Caco-2 (cell line): ENCODE measurements at regions not wholly inside any gene's neighbourhood (a gene's known extent, or its start where the extent isn't known, plus 50 kb on each side); places are given as distances from the start of the nearest gene placed in this dataset.
A peak's percentile ranks its signal among the peaks of the same experiment; 100 is the strongest.

Source experiments
- BruUV-seq: library from RNA; stranded (reverse); fragments of 400-500 nt; replicated peaks from 2 replicates; lab custom pipeline; 2021; lab: Mats Ljungman, UMichigan
- CTCF ChIA-PET: fragments of 300-600 bp; sonication (Branson Sonifier 250); formaldehyde crosslinking; loops from one replicate; lab custom pipeline; 2022; ENCODE audit warnings: antibody characterized with exemption; lab: Charles Lee
- POLR2A ChIA-PET: fragments of 300-600 bp; sonication (Branson Sonifier 250); formaldehyde crosslinking; loops from one replicate; lab custom pipeline; 2022; ENCODE audit warnings: antibody characterized with exemption; lab: Charles Lee
- DNase-seq, 2 experiments: peaks; one replicate each; pipeline versions ENCODE4 v3.0.0 to v3.0.0-alpha.2; 2020 to 2022
- H3K27me3 ChIP-seq: replicated peaks from 2 replicates; pipeline ENCODE4 v1.6.0; 2011; ENCODE audit warnings: low read length; ENCODE audit not compliant: control insufficient read depth, insufficient read depth
- H3K36me3 ChIP-seq: 2 replicates; pipeline ENCODE4 v1.5.1; 2011; ENCODE audit warnings: low read length; ENCODE audit not compliant: control insufficient read depth, insufficient read depth
- H3K4me1 ChIP-seq: fragments of 250-450 bp; sonication (Bioruptor Pico); 2 replicates; pipeline ENCODE4 v1.5.1; 2020; ENCODE audit warnings: mild to moderate bottlenecking
- H3K4me3 ChIP-seq: 2 replicates; pipeline ENCODE4 v1.5.1; 2011; ENCODE audit warnings: low read depth, mild to moderate bottlenecking, control low read depth, low read length
- H3K9me3 ChIP-seq: fragments of 250-450 bp; sonication (Bioruptor Pico); 2 replicates; pipeline ENCODE4 v1.5.1; 2020; ENCODE audit warnings: mild to moderate bottlenecking, moderate library complexity
- H3K27ac Mint-ChIP-seq: one replicate; pipeline ENCODE4 v1.8.0; 2022; ENCODE audit warnings: mixed read lengths; ENCODE audit not compliant: unreplicated experiment
- H3K27me3 Mint-ChIP-seq: one replicate; pipeline ENCODE4 v1.8.0; 2022; ENCODE audit warnings: mixed read lengths; ENCODE audit not compliant: insufficient read depth, unreplicated experiment
- H3K36me3 Mint-ChIP-seq: one replicate; pipeline ENCODE4 v1.8.0; 2022; ENCODE audit warnings: mild to moderate bottlenecking, mixed read lengths; ENCODE audit not compliant: insufficient read depth, unreplicated experiment
- H3K4me1 Mint-ChIP-seq: one replicate; pipeline ENCODE4 v1.8.0; 2022; ENCODE audit warnings: low read depth, mixed read lengths; ENCODE audit not compliant: unreplicated experiment
- H3K4me3 Mint-ChIP-seq: one replicate; pipeline ENCODE4 v1.8.0; 2022; ENCODE audit warnings: mild to moderate bottlenecking, moderate library complexity, mixed read lengths; ENCODE audit not compliant: unreplicated experiment
- H3K9me3 Mint-ChIP-seq: one replicate; pipeline ENCODE4 v1.8.0; 2022; ENCODE audit warnings: mixed read lengths; ENCODE audit not compliant: unreplicated experiment
- CTCF ChIP-seq, 2 experiments: fragments of 200-600 bp in 1 of 2; IDR thresholded peaks; 1 replicate in 1 of 2; 2 replicates in 1 of 2; pipeline versions ENCODE4 v1.5.1 to v1.8.0; 2011 to 2022; ENCODE audit warnings: antibody characterized with exemption in 1 of 2, control low read depth in 1 of 2, inconsistent platforms in 1 of 2, low read depth in 1 of 2, low read length in 1 of 2, mild to moderate bottlenecking in 1 of 2, moderate library complexity in 1 of 2; ENCODE audit not compliant: insufficient read depth in 1 of 2, severe bottlenecking in 1 of 2, unreplicated experiment in 1 of 2
- intact Hi-C: fragments of 100-400 bp; cut with micrococcal nuclease; formaldehyde crosslinking; loops from one replicate; pipeline ENCODE4 v1.10.0; 2022; ENCODE audit not compliant: unreplicated experiment

GRCh38 chr2:39503277-39503676 lies 66.2 kb upstream of the MAP4K3 start:
- H3K9me3 ChIP-seq, result no peaks in the 10 kb centered on the region
- no peak overlapping the region for H3K27ac Mint-ChIP-seq
- no peak for DNase-seq
- peaks cover 22% of the 10 kb centered on the region for H3K4me1 Mint-ChIP-seq
- no peaks in the 10 kb centered on the region for H3K9me3 Mint-ChIP-seq
- TF ChIP-seq CTCF (IDR thresholded peaks at IDR 0.05; ENCODE audit: insufficient read depth in 1 of 2, low read depth in 1 of 2, low read length in 1 of 2, severe bottlenecking in 1 of 2, unreplicated experiment in 1 of 2), result no peak
- ChIA-PET POLR2A (no interaction called here), CTCF (no interaction called here)
- no peak overlapping the region for H3K4me3 Mint-ChIP-seq
- no peak overlapping the region for H3K4me3 ChIP-seq
- BruUV-seq, result no TSS peak
- no peaks in the 10 kb centered on the region for H3K27me3 Mint-ChIP-seq
- intact Hi-C loops, result no loop called here
- H3K27me3 ChIP-seq, result no peaks in the 10 kb centered on the region
- peaks cover 35% of the 10 kb centered on the region for H3K4me1 ChIP-seq
- H3K36me3 Mint-ChIP-seq, result no peaks in the 10 kb centered on the region
- H3K36me3 ChIP-seq, result no peaks in the 10 kb centered on the region

- Histone ChIP-seq H3K36me3 (no peaks in the 10 kb centered on the region), H3K4me3 (no peak overlapping the region), H3K27me3 (no peaks in the 10 kb centered on the region), H3K9me3 (no peaks in the 10 kb centered on the region), H3K4me1 (peaks cover 38% of the 10 kb centered on the region)
- no peak overlapping the region for H3K4me3 Mint-ChIP-seq
- ChIA-PET CTCF (no interaction called here), POLR2A (no interaction called here)
- H3K27me3 Mint-ChIP-seq, result no peaks in the 10 kb centered on the region
- peak overlapping the region; percentile 15 for H3K27ac Mint-ChIP-seq
- H3K4me1 Mint-ChIP-seq, result peaks cover 28% of the 10 kb centered on the region
- intact Hi-C loops, result loop anchor here (2.0 kb wide), 1 partner anchor 68 kb away; the partner anchor contains the start of gene MAP4K3
- no peak for DNase-seq
- BruUV-seq, result no TSS peak
- no peaks in the 10 kb centered on the region for H3K36me3 Mint-ChIP-seq
- TF ChIP-seq CTCF (IDR thresholded peaks at IDR 0.05; ENCODE audit: insufficient read depth in 1 of 2, low read depth in 1 of 2, low read length in 1 of 2, severe bottlenecking in 1 of 2, unreplicated experiment in 1 of 2), result no peak
- H3K9me3 Mint-ChIP-seq, result no peaks in the 10 kb centered on the region
These were observed 67.8 kb upstream of the MAP4K3 start for GRCh38 chr2:39504790-39505335.

GRCh38 chr2:39506215-39506614 lies 69.1 kb upstream of the MAP4K3 start:
- H3K9me3 Mint-ChIP-seq, result no peaks in the 10 kb centered on the region
- Histone ChIP-seq H3K9me3 (no peaks in the 10 kb centered on the region), H3K4me3 (no peak overlapping the region), H3K4me1 (peaks cover 29% of the 10 kb centered on the region), H3K27me3 (no peaks in the 10 kb centered on the region), H3K36me3 (no peaks in the 10 kb centered on the region)
- ChIA-PET POLR2A (no interaction called here), CTCF (no interaction called here)
- no peak overlapping the region for H3K27ac Mint-ChIP-seq
- no TSS peak for BruUV-seq
- no peak overlapping the region for H3K4me3 Mint-ChIP-seq
- DNase-seq, result no peak
- no peaks in the 10 kb centered on the region for H3K36me3 Mint-ChIP-seq
- H3K4me1 Mint-ChIP-seq, result peaks cover 21% of the 10 kb centered on the region
- TF ChIP-seq CTCF (IDR thresholded peaks at IDR 0.05; ENCODE audit: insufficient read depth in 1 of 2, low read depth in 1 of 2, low read length in 1 of 2, severe bottlenecking in 1 of 2, unreplicated experiment in 1 of 2), result no peak
- H3K27me3 Mint-ChIP-seq, result no peaks in the 10 kb centered on the region
- intact Hi-C loops, result no loop called here
